ENCODE measurements at regions not wholly inside any gene's neighbourhood (a gene's known extent, or its start where the extent isn't known, plus 50 kb on each side); places are given as distances from the start of the nearest gene placed in this dataset.

DNA sequence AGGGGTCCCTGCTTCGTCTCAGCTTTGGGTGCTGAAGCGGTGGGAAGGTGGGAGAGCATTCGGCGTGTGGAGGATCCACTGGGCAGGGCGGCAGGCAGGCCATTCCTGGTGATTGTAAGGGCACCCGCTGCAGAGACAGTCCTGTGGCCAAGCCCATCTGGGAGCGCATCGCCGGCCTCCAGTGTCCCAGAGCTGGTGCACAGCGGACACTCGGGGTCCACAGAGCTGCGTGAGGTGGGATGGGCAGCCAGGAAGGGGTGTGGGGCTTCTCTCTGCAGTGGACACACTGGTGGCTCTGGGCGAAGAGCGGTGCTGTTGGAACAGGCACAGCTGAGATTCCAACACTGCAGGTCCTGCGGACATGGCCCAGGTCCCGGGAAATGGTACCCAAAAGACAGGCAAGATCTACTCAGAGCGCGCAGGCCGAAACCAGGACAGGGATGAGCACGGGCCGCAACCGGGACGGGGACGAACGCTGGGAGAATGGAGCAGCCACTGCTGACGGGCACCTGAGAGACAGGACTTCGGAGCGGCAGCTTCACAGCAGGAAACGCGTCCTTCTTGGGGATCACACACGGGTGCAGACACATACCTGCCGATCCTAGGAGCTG lies 188.2 kb downstream of the ERMARD start:
- TF ChIP-seq POLR2AphosphoS5 (IDR thresholded peaks at IDR 0.05; ENCODE audit: low read depth, low read length) (no peak), POLR2A (IDR thresholded peaks at IDR 0.05; ENCODE audit: low read depth, low read length) (no peak)
